HG03558 (cell line): ENCODE measurements at regions not wholly inside any gene's neighbourhood (a gene's known extent, or its start where the extent isn't known, plus 50 kb on each side); places are given as distances from the start of the nearest gene placed in this dataset.

Experiments used
- ATAC-seq: cut with Tn5 transposase; IDR thresholded peaks from one replicate; pipeline ENCODE4 v1.9.1; 2021; ENCODE audit warnings: moderate number of reproducible peaks; ENCODE audit not compliant: unreplicated experiment; ENCODE audit errors: extremely low read depth

GRCh38 chr15:62935300-62936081 is 107.1 kb upstream of the TPM1 start:
- no peak for ATAC-seq

DNA sequence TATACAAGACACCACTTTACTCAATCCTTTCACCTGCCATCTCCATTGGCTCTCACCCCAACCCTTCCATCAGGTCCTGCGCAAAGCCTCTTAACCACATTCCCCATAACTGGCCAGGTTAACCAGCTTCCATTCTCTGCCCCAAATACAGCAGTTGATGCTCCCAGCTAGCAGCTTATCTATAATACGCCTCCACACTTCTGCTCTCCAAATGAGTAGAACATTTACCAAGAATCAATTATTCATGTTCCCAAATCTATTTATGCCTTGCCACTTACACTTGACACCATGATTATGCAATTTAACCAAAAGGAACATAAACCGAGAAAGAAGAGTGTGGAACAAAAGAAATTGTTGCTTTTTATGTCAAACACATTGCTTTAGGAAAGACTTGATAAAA is 103.7 kb upstream of the TPM1 start:
- ATAC-seq = no peak

GRCh38 chr15:62940093-62940754 is 102.3 kb upstream of the TPM1 start:
- no peak for ATAC-seq

DNA sequence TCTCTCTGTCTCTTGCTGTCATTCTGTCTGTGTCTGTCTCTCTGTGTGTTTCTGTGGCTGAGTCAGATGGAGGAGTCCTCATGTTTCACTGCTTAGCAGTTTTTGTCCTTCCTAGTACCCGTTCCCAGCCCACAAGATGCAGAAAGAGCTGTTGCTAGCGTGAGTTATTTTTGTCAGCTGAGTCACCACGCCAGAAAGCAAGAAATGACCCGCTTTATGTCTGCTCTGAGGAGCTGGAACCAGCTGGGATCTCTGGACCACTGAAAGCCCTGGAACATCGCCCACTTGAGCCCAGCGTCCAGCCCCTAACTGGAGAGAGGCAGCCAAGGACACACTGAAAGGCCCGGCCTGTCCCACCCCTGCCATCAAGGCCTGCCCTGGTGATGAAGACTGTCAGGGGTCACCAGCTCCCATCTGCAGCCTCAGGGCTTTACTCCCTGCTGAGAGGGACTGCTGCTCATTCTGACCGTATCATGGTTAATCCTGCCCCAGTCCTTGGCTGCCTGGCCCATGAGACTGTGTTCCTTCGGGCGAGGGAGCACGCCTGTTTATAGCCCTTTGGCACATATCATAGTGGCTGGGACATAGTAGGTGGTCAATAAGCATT is 101.7 kb upstream of the TPM1 start:
- no peak for ATAC-seq

DNA sequence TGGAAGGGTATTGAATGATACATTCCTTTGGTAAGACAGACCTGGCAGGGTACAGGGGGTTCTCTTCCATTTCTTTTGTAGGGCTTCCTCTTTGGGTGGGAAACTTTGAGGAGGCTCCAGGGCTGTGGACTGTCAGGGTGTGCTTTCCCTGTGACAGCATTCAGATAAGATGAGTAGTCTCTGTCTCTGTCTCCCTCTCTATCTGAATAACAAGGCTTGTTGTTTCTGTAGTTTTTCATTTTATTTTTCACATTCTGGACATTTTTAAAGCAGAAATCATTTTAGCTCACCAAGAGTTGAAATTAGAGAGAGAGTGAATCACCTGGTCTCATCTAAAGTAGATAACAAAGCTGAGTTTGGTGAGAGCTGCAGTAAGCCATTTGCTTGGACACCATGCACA is 100.8 kb upstream of the TPM1 start:
- ATAC-seq = no peak

- ATAC-seq = no peak
These were observed 100.1 kb upstream of the TPM1 start for GRCh38 chr15:62942428-62942827.

GRCh38 chr15:62945063-62945462 is 97.5 kb upstream of the TPM1 start:
- ATAC-seq = no peak

DNA sequence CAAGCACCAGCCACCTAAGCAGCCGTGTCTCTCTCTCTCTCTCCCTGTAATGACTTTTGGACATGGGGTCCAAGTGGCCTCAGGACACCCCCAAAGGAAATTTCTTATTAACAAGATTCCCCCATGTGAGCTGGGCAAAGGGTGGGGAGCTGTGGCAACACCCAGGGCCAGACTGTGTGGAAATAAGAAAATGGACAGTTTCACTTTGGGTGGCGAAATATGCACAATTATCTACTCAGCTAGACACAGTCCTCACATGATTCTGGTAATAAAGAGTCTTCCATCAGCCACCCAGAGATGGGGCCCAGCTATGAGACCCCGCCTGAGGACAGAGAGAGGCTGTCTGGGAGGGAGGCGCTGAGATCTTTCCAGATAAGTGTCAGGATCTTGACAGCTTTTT is 96.8 kb upstream of the TPM1 start:
- ATAC-seq = no peak

GRCh38 chr15:62946940-62947339 is 95.6 kb upstream of the TPM1 start:
- no peak for ATAC-seq

GRCh38 chr15:62950462-62950931 is 92.0 kb upstream of the TPM1 start:
- no peak for ATAC-seq

- ATAC-seq = no peak
These were observed 91.1 kb upstream of the TPM1 start for GRCh38 chr15:62951481-62951880.

DNA sequence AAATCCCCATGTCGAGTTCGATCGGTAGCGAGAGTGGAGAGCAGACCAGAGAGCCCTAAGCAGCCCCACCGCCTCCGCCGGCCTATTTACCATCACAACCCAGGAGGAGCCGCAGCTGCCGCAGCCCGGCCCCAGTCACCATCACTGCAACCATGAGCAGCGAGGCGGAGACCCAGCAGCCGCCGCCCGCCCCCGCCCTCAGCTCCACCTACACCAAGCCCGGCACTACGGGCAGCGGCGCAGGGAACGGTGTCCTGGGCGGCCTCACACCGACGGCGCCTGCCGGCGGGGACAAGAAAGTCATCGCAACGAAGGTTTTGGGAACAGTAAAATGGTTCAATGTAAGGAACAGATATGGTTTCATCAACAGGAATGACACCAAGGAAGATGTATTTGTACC is 89.5 kb upstream of the TPM1 start:
- ATAC-seq = no peak

DNA sequence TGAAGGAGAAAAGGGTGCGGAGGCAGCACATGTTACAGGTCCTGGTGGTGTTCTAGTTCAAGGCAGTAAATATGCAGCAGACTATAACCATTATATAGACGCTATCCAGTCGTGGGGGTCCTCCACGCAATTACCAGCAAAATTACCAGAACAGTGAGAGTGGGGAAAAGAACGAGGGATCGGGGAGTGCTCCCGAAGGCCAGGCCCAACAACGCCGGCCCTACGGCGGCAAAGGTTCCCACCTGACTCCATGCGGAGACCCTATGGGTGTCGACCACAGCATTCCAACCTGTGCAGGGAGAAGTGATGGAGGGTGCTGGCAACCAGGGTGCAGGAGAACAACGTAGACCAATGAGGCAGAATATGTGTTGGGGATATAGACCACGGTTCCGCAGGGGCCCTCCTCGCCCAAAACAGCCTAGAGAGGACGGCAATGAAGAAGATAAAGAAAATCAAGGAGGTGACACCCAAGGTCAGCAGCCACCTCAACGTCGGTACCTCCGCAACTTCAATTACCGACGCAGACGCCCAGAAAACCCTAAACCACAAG is 89.0 kb upstream of the TPM1 start:
- no peak for ATAC-seq

DNA sequence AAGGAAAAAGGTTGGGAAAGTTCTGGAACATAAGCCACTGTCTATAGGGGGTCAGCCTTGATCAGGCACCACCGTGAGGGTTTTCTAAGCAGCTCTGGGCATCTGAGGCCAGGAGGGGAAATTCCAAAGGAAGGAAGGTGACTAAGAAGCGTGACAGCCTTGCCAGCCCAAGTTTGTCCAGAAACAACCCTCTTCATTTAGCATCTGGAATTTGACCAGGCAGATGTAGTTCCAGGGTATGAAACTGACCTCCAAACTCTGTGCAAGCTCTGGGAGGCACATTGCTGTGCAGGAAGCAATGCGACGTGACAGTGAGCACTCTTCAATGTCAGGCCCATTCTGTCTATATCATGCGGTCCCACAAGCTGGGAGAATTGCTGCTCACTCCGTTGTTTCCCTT is 85.4 kb upstream of the TPM1 start:
- no peak for ATAC-seq

- no peak for ATAC-seq
These were observed 83.8 kb upstream of the TPM1 start for GRCh38 chr15:62958528-62959363.

DNA sequence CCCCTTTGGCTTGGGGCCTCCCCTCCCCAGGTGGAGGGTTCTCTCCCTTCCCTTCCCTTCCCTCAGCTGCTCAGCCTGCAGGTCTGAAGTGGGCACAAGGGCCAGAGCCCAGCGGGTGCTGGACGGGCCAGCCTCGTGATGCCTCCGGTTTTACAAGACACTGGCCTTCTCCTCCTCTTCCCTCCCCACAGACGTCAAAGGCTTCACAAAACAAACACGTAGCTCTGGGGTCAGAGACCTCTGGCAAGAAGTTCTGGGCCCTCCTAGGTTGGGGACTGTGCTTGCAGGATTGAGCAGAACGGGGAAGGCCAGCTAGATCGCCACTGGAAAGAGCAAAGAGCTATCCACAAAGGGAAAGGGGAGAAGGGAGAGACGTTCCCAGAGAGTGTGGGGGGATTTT is 81.4 kb upstream of the TPM1 start:
- no peak for ATAC-seq

DNA sequence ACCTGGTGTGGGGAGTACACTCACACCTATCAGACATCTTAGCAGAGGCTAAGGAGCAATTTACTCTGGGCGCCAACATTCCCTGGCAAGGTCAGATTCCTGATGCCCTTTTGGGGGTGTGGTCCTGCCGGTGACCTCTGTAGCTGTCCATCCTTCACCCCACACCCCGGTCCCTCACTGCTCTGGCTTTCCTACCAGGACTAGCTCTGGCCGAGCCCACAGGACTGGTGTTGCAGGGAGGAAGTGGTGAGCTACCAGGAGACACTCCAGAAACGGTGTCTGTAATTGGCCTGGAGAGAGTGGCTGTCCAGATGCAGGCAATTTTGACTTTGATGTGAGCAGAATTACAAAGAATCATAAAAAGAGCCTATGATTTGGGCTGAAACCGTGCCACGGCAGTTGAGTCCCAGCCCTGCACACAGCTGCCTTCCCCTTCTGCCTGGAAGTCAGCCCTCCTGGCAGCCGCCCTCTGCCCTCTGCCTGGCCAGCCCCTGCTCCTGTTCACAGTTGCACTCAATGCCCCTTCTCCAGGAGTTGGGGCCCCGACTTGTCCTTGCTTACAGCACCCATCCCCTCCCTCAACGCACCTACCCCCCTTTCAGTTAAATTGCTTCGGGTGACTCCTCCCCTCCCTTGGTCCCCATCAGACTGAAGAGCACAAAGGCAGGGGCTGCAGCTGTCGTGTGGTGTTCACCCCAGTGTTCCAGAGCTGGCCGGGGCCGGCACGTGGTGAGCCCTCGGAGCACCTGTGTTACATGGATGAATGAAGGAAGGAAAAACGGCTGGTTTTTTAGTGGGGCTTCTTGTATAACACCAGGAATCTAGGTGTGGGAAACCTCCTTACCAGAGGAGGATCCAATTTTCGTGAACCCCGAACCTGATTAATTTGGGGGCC is 80.2 kb upstream of the TPM1 start:
- no peak for ATAC-seq

GRCh38 chr15:62964251-62964650 is 78.3 kb upstream of the TPM1 start:
- ATAC-seq = no peak

DNA sequence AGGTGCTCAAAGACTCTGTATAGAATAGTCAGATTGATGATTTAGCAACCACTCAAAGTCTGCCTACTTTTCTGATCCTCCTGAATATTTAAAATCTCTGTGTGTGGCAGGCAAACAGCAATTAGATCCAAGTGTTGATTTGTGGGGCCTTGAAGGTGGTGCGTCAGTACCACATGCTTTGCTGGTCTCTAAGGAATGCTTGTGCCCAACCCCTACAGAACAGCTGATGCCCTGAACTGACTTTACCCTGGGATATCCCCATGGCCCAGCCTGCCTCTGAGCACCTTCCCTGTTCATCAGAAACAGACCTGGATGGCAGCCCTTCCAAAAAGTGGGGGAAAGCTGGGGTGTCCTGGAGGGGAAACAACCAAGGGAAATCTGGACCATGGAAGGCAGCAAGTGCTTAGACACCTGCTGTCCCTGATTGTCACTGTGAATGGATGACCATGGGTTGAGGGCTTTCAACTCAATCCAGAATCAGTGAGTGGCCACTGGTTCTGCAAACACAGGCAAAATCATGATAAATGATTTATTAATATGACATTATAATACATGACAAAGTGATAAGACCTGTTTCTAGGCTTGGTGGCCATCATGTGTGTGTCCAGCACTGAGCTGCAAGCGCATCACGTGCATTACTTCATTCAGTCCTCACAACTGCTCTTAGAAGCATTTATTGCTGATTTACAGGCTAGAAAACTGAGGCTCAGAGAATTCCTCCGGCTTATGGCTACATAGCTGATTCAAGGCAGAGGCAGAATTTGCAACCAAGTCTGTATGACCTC is 76.1 kb upstream of the TPM1 start:
- ATAC-seq = no peak
